CD4-positive, alpha-beta T cell (primary cell): ENCODE measurements at regions not wholly inside any gene's neighbourhood (a gene's known extent, or its start where the extent isn't known, plus 50 kb on each side); places are given as distances from the start of the nearest gene placed in this dataset.

Source experiments
- ATAC-seq: fragments of 200-7000 bp; cut with Tn5 transposase; one replicate; pipeline ENCODE4 v1.10.0; 2022; ENCODE audit warnings: mild to moderate bottlenecking; ENCODE audit not compliant: poor library complexity
- CTCF ChIA-PET: fragments of 350-600 bp; sonication (Branson Sonifier 250); formaldehyde crosslinking; loops from one replicate; lab custom pipeline; 2021; ENCODE audit warnings: antibody characterized with exemption, inconsistent platforms; lab: Charles Lee
- POLR2A ChIA-PET: fragments of 350-600 bp; sonication (Branson Sonifier 250); formaldehyde crosslinking; loops from one replicate; lab custom pipeline; 2021; ENCODE audit warnings: antibody characterized with exemption, inconsistent platforms; lab: Charles Lee
- DNase-seq, 14 experiments: peaks; one replicate each; pipeline ENCODE4 v3.0.0-alpha.2; 2013 to 2020; ENCODE audit warnings: mixed read lengths in 2 of 14
- H3K27ac ChIP-seq, 2 donors: one replicate each; pipeline versions ENCODE4 v1.5.1 to v1.7.0; 2013; ENCODE audit warnings: low read length in 2 of 2, low read depth in 1 of 2, mild to moderate bottlenecking in 1 of 2
- H3K27me3 ChIP-seq, 2 experiments: 1 replicate in 1 of 2; 2 replicates in 1 of 2; pipeline versions ENCODE4 v1.6.1 to v1.7.0; 2013; ENCODE audit warnings: low read length in 2 of 2, control low read depth in 1 of 2, mild to moderate bottlenecking in 1 of 2, moderate library complexity in 1 of 2; ENCODE audit not compliant: insufficient read depth in 2 of 2, control insufficient read depth in 1 of 2
- H3K36me3 ChIP-seq: one replicate; pipeline ENCODE4 v1.6.1; 2013; ENCODE audit warnings: low read length, control low read depth; ENCODE audit not compliant: insufficient read depth
- H3K4me1 ChIP-seq: one replicate; pipeline ENCODE4 v1.6.1; 2013; ENCODE audit warnings: low read length, control low read depth; ENCODE audit not compliant: insufficient read depth
- H3K4me3 ChIP-seq: one replicate; pipeline ENCODE4 v1.5.1; 2013; ENCODE audit warnings: mild to moderate bottlenecking, low read length, moderate library complexity
- H3K9me3 ChIP-seq, 2 experiments: 1 replicate in 1 of 2; 2 replicates in 1 of 2; pipeline versions ENCODE4 v1.6.1 to v1.7.0; 2013; ENCODE audit warnings: low read length in 2 of 2, mild to moderate bottlenecking in 2 of 2, control low read depth in 1 of 2, moderate library complexity in 1 of 2; ENCODE audit not compliant: control insufficient read depth in 1 of 2, insufficient read depth in 1 of 2
- H3K27ac Mint-ChIP-seq: one replicate; pipeline ENCODE4 v1.8.0; 2020; ENCODE audit warnings: mixed read lengths
- H3K27me3 Mint-ChIP-seq: one replicate; pipeline ENCODE4 v1.8.0; 2021; ENCODE audit warnings: mixed read lengths
- H3K36me3 Mint-ChIP-seq: one replicate; pipeline ENCODE4 v1.8.0; 2021; ENCODE audit warnings: low read depth, mixed read lengths
- H3K4me1 Mint-ChIP-seq: one replicate; pipeline ENCODE4 v1.8.0; 2021; ENCODE audit warnings: low read depth, mixed read lengths
- H3K4me3 Mint-ChIP-seq: one replicate; pipeline ENCODE4 v1.8.0; 2020; ENCODE audit warnings: mild to moderate bottlenecking, mixed read lengths
- H3K9me3 Mint-ChIP-seq: one replicate; pipeline ENCODE4 v1.8.0; 2020; ENCODE audit warnings: mixed read lengths
- intact Hi-C, 2 experiments: fragments of 100-400 bp; cut with DNase I in 1 of 2; cut with micrococcal nuclease in 1 of 2; formaldehyde crosslinking; loops; one replicate each; pipeline versions ENCODE4 v1.15.1 to v1.9.0; 2023 to 2025; cut with DNase I, micrococcal nuclease
- TF ChIP-seq, protein P1 (sequence below): fragments of 200-600 bp; IDR thresholded peaks from one replicate; pipeline ENCODE4 v1.8.0; 2022; ENCODE audit warnings: antibody characterized with exemption, mild to moderate bottlenecking

DNA sequence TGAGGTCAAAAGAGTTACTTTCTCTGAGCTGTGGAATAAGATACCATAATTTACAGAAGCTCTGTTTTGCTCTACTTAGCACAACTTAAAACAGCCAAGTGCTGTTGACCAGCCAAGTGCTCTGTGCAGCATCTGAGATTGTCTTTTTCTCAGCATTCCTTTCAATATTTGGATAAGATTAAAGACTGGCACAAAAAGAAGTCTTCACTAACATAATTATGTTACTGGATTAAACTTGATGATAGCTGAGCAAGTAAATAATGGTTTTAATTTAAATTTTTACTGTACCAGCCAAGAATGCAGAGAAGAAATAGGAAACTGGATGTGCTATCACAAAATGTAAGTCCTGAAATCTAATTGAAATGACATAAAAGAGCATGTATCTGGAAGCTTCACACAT, 60.4 kb downstream of the NPY2R start:
- peaks cover 6% of the 10 kb centered on the region for H3K9me3 Mint-ChIP-seq
- H3K4me3 Mint-ChIP-seq = no peak overlapping the region
- H3K27me3 Mint-ChIP-seq = peaks cover 18% of the 10 kb centered on the region
- TF ChIP-seq, protein P1, sequence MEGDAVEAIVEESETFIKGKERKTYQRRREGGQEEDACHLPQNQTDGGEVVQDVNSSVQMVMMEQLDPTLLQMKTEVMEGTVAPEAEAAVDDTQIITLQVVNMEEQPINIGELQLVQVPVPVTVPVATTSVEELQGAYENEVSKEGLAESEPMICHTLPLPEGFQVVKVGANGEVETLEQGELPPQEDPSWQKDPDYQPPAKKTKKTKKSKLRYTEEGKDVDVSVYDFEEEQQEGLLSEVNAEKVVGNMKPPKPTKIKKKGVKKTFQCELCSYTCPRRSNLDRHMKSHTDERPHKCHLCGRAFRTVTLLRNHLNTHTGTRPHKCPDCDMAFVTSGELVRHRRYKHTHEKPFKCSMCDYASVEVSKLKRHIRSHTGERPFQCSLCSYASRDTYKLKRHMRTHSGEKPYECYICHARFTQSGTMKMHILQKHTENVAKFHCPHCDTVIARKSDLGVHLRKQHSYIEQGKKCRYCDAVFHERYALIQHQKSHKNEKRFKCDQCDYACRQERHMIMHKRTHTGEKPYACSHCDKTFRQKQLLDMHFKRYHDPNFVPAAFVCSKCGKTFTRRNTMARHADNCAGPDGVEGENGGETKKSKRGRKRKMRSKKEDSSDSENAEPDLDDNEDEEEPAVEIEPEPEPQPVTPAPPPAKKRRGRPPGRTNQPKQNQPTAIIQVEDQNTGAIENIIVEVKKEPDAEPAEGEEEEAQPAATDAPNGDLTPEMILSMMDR = no peak
- Histone ChIP-seq H3K27me3 (no peaks in the 10 kb centered on the region), H3K36me3 (no peaks in the 10 kb centered on the region), H3K4me1 (no peaks in the 10 kb centered on the region), H3K9me3 (peaks cover 0 to 12% of the 10 kb centered on the region in 2 experiments), H3K4me3 (no peak overlapping the region), H3K27ac (no peak overlapping the region)
- ATAC-seq = no peak
- no peaks in the 10 kb centered on the region for H3K4me1 Mint-ChIP-seq
- no peak for DNase-seq
- no peaks in the 10 kb centered on the region for H3K36me3 Mint-ChIP-seq
- intact Hi-C loops = no loop called here
- H3K27ac Mint-ChIP-seq = no peak overlapping the region
- ChIA-PET POLR2A (no interaction called here), CTCF (no interaction called here)

DNA sequence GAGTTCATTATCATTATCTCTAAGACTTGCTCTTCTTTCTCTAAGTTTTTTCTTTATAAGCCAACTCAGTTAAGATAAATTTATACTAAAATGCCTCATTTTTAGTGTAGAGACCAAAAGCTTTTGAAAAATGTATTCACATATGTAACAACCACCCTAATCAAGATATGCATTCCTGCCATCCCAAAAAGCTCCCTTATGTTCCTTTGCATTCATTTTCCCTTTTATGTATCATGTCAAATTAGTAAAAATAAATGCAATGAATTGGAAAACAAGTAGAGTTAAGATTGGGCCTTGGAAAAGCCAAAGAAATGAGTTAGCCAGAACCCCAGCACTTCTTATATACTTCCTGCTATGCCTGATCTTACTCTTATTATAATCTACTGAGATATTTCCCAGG, 62.2 kb downstream of the NPY2R start:
- POLR2A ChIA-PET = no interaction called here
- peaks cover 14% of the 10 kb centered on the region for H3K27me3 Mint-ChIP-seq

DNA sequence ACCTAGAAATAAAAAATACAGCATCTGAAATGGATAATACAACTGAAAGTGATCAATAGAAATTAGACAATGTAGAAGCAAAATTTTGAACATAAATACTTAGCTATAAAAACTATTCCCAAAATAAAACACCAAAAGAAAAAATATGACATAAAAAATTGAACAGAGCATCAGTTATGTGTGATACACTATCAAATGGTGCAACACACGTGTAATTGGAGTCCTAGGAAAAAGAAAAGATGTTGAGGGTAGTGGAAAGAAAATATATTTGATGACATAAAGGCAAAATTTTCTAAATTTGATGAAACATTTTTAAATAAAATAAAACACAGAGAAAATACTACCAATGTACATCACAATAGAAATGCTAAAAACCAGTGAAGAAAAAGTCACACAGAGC, 63.1 kb downstream of the NPY2R start:
- no peak for ATAC-seq
- DNase-seq = peak in 1 of 14 experiments; percentile 1

More for the DNA sequence above, 62.2 kb downstream of the NPY2R start:
- Mint-ChIP-seq H3K27ac (no peak overlapping the region), H3K4me1 (no peaks in the 10 kb centered on the region), H3K36me3 (no peaks in the 10 kb centered on the region), H3K9me3 (peaks cover 6% of the 10 kb centered on the region), H3K4me3 (no peak overlapping the region)
- TF ChIP-seq, protein P1 = no peak
- H3K27ac ChIP-seq = no peak overlapping the region
- no peaks in the 10 kb centered on the region for H3K4me1 ChIP-seq
- H3K4me3 ChIP-seq = no peak overlapping the region
- H3K27me3 ChIP-seq = no peaks in the 10 kb centered on the region
- no peak for ATAC-seq
- intact Hi-C loops = no loop called here
- no peaks in the 10 kb centered on the region for H3K36me3 ChIP-seq
- no peak for DNase-seq
- CTCF ChIA-PET = no interaction called here
- H3K9me3 ChIP-seq = peaks cover 0 to 12% of the 10 kb centered on the region in 2 experiments

More for the DNA sequence above, 63.1 kb downstream of the NPY2R start:
- no peak overlapping the region for H3K4me3 Mint-ChIP-seq
- no peak overlapping the region for H3K4me3 ChIP-seq
- no peak overlapping the region for H3K27ac ChIP-seq
- H3K4me1 ChIP-seq = no peaks in the 10 kb centered on the region
- peaks cover 14% of the 10 kb centered on the region for H3K27me3 Mint-ChIP-seq
- CTCF ChIA-PET = no interaction called here
- peaks cover 6% of the 10 kb centered on the region for H3K9me3 Mint-ChIP-seq
- no peaks in the 10 kb centered on the region for H3K4me1 Mint-ChIP-seq
- H3K36me3 ChIP-seq = no peaks in the 10 kb centered on the region
- H3K36me3 Mint-ChIP-seq = no peaks in the 10 kb centered on the region
- intact Hi-C loops = no loop called here
- H3K27ac Mint-ChIP-seq = no peak overlapping the region
- TF ChIP-seq, protein P1 = no peak
- no peaks in the 10 kb centered on the region for H3K27me3 ChIP-seq
- POLR2A ChIA-PET = no interaction called here
- H3K9me3 ChIP-seq = peaks cover 0 to 12% of the 10 kb centered on the region in 2 experiments
